Keratinocyte (primary cell): ENCODE measurements at regions not wholly inside any gene's neighbourhood (a gene's known extent, or its start where the extent isn't known, plus 50 kb on each side); places are given as distances from the start of the nearest gene placed in this dataset.

Experiments
- CTCF ChIP-seq, 3 experiments: IDR thresholded peaks in 1 of 3; conservative IDR thresholded peaks in 1 of 3; optimal IDR thresholded peaks in 1 of 3; 2 replicates in 2 of 3; 3 replicates in 1 of 3; pipeline versions ENCODE3 to v1.5.1; 2011; ENCODE audit warnings: low read length in 3 of 3, mild to moderate bottlenecking in 3 of 3, moderate library complexity in 2 of 3, control low read depth in 1 of 3, inconsistent platforms in 1 of 3; ENCODE audit not compliant: insufficient read depth in 2 of 3; ENCODE audit errors: extremely low read depth in 1 of 3
- EZH2 ChIP-seq: IDR thresholded peaks from one replicate; pipeline ENCODE4 v1.6.1; 2012; ENCODE audit warnings: inconsistent platforms, mild to moderate bottlenecking, low read length, moderate library complexity

GRCh38 chr14:105852378-105853088, 326.1 kb downstream of the TMEM121 start:
- TF ChIP-seq CTCF (optimal IDR thresholded peaks at IDR 0.05 in 1 of 3, IDR thresholded peaks at IDR 0.05 in 1 of 3, conservative IDR thresholded peaks at IDR 0.05 in 1 of 3; ENCODE audit: extremely low read depth in 1 of 3, insufficient read depth in 2 of 3, low read length in 3 of 3) (no peak), EZH2 (no peak)
